ENCODE measurements at regions not wholly inside any gene's neighbourhood (a gene's known extent, or its start where the extent isn't known, plus 50 kb on each side); places are given as distances from the start of the nearest gene placed in this dataset.

DNA sequence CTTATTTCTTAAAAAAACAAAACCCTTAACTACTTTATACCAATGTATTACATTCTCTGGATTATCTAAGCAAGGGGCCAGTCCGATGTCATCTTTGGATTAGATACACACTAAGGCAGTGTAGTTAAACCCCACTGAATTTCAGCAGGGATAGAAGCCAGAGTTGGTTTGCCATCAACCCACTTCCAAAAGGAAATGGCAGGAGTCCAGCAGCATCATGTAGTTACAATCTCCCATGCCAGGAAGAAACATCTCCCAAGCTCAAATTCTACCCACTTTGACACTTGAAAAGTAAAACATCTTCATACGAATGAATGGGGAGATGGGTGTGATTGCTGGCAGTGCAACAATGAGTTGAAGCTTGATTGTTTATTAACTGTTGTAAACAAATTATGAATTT lies 203.5 kb upstream of the PLXNC1 start:
- DNase-seq: no peak

DNA sequence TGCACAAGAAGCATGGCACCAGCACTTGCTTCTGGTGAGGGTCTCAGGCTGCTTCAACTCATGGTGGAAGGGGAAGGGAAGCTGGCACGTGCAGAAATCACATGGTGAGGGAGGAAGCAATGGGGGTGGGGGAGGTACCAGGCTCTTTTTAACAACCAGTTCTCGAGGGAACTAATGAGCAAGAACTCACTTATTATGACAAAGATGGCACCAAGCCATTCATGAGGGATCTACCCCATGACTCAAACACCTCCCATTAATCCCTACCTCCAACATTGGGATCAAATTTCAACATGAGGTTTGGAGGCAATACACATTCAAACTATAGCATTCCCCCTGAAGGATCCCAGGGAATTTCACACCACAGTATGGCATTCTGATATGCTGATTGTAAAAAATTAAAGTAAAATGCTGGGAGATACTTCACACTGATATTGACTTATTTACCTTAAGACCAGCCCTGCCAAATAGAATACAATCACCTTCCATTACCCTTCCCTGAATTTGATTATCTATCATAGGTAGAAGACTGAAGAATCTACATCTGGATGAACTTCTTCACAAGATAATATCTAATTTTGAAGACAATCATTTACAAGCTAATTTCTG lies 201.7 kb upstream of the PLXNC1 start:
- DNase-seq: no peak

DNA sequence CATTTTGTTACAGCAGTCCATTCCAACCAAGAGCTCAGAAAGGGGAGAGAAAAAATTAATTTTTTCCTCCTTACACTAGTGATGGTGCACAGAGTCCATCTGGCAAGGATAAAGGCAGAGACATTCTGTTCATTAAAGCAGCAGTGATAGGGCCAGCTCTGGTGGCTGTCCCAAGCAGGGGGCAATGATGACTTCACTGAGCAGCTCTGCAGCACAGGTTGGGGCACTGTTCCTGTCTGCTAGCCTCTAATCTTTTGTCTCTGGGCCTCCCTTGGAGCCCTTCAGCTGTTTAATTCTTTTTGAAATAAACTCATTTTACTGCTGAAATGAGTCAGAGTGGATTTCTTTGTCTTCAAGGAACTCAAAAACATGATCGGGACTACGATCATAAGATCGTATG lies 200.9 kb upstream of the PLXNC1 start:
- no peak for DNase-seq

DNA sequence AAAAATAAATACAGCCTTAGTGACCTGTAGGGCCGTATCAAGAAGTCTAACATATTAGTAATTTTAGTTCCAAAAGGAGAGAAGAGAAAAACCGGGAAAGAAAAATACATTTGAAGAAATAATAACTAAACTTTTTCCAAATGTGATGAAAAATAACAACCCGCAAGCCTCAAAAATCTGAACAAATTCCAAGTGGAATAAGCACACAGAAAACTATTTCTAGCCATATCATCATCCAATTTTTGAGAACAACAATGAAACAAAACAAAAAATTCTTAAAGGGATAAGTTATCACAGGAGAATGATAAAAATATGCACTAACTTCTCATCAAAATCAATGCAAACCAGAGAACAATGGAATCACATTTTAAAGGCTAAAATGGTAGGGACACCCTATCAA lies 198.1 kb upstream of the PLXNC1 start:
- DNase-seq: no peak

DNA sequence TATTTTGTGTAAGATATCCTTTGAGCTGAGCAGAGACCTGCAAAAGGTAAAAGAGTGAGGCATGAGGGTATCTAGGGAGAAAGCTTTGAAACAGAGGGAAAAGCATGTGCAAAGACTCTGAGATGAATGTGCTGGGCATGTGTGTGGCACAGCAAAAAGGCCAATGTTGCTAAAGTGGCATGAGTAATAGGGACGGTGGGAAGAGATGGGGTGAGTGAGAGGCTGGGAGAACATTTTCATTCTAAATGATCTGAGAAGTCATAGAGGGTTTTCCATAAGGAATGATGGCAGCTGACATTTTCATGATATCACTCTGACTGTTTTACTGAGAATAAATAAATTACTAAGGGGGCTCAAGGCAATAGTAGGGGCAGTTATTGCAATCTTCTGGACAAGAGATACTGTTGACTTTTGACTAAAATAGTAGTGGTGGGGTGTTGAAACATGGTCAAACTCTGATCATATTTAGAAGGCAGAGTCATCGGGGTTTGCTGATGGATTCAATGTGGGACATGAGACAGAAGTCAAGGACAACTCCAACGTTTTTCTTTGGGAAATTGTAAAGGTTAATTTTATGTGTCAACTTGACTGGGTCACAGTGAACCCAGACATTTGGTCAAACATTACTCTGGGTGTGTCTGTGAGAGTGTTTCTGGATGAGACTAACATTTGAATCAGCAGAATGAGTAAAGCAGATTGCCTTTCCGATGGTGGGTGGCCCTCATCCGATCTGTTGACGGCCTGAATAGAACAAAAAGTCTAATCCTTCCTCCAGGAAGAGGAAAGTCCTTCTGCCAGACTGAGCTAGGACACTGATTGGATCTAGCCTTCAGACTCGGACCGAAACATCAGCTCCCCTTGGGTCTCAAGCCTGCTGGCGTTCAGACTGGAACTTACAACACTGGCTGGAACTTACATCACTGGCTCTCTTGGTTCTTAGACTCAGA lies 193.9 kb upstream of the PLXNC1 start:
- no peak for DNase-seq

DNA sequence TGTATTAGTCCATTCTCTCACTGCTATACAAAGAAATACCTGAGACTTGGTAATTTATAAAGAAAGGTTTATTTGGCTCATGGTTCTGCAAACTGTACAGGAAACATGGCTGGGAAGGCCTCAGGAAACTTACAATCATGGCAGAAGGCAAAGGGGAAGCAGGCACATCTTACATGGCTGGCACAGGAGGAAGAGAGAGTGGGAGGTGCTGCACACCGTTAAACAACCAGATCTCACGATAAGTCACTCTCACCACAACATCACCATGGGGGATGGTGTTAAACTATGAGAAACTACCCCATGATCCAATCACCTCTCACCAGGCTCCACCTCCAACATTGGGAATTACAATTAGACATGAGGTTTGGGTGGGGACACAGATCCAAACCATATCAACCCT lies 191.8 kb upstream of the PLXNC1 start:
- DNase-seq: no peak

DNA sequence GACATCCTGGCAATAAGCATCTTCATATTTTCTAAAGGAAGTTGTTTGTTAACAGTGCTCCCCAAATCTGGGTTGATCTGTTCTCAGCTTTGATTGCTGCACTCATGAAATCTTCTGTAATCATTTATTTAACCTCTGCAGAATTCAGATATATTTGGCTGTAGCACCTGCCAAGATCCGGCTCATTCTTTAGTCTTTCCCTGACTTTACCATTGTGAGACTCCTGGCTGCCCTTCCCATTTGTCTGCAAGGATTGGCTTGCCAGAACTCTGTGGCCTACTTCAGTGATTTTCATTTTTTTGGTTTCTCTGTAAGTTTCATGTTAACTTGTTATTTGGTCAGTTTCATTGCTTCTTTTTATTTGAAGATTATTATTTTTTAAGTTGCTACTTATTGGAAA lies 191.2 kb upstream of the PLXNC1 start:
- DNase-seq: no peak

DNA sequence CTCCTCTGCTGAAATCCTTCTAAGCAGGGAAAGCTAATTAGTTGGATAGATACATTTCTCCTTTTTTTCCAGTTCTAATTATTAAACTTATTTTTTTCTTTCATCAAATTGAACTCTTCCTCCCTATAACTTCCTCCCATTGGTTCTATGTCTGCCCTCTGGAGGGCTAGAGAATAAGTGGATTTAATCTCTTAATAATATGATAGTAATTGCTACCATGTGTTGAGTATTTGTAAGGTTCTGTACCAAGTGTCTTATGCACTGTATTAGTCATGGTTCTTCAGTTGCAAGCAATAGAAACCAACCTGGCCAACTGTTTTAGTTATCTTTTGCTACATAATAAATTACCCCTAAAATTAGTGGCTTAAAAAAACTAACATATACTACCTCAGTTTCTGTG lies 190.5 kb upstream of the PLXNC1 start:
- DNase-seq: no peak

DNA sequence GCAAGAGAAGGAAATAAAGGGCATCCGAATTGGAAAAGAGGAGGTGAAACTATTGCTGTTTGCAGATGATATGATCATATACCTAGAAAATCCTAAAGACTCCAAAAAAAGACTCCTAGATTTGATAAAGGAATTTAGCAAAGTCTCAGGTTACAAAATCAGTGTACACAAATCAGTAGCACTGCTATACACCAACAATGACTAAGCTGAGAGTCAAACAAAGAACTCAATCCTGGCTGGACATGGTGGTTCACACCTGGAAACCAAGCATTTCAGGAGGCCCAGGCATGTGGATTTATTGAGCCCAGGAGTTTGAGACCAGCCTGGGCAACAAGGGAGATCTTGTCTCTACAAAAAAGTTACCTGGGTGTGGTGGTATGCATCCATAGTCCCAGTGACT lies 188.7 kb upstream of the PLXNC1 start:
- DNase-seq: no peak

DNA sequence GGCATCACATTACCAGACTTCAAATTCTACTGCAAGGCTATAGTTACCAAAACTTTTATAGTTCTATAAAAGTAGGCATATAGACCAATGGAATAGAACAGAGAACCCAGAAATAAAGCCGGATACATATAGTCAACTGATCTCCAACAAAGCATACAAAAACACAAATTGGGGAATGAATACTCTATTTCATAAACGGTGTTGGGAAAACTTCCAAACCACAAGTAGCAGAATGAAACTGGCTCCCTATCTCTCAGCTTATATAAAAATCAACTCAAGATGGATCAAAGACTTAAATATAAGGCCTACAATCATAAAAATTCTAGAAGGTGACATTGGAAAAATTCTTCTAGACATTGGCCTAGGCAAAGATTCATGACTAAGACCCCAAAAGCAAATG lies 187.9 kb upstream of the PLXNC1 start:
- no peak for DNase-seq

DNA sequence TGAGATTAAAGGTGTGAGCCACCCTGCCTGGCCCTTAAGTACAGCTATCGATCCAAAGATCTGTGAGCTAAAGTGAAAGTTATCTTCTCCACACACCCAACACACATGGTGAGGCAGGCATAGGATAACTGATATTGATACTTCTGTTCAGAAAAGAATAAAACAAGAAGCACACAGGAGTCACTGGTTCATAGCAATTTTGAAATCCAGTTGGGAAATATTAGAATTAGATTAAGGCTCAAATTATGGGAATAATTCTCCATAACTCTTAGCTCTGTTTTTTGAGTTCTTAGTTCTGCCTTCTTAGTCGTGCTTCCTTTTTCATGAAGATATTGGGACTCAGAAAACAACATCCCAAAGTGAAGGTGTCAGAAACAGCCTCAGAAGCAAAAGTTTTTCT lies 186.0 kb upstream of the PLXNC1 start:
- DNase-seq: no peak

DNA sequence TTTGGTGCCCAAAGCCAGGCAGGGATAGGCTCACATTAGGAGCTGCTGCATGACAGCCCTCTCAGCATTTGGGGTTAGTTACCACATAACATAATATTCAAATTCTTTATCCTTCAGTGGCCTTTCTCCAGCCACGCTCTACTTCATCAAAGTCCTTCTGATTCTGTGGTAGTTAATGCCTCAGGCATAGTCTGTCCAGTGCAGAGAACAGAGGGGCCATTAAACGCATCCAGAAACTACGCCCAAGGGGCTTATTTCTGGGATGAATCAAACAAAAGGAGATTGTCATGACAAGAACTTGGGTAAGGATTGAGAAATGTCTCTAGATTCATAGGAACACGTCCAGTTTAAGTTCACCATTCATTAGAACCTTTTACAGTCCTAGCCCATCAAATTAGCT lies 183.4 kb upstream of the PLXNC1 start:
- DNase-seq: no peak

DNA sequence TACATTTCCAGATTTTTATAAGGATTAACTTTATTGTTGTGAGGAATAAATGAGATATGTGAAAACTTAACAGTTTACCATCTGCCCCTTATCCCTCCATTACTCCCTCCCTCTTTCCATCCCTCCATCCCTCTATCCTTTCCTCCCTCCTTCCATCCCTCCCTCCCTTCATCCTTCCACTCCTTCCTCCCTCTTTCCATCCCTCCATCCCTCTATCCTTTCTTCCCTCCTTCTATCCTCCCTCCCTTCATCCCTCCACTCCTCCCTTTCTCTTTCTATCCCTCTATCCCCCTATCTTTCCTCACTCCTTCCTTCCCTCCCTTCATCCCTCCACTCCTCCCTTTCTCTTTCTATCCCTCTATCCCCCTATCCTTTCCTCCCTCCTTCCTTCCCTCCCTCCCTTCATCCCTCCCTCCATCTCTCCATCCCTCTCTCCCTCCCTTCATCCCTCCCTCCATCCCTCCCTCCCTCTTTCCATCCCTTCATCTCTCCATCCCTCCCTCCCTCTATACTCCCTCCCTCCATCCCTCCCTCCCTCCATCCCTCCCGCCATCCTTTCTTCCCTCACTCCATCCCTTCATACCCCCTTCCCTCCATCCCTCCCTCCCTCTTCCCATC lies 181.8 kb upstream of the PLXNC1 start:
- DNase-seq: no peak

DNA sequence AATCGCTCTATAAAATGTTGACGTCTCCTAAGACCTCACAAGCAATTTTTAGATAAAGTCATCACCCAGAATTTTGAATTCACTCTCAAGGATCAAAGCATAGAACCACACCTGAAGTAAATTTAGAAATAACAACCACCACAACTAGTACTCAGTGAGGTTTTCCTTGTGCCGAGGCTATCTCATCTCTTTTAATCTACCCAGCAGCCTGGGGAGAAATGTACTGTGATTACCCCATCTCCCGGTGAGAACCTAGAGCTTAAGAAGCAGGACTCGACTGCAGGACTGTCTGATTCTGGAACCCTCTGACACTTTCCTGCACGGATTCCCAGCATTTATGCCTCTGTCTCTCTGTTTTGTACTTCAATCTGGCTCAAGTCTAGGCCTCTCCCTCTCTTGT lies 180.9 kb upstream of the PLXNC1 start:
- no peak for DNase-seq

DNA sequence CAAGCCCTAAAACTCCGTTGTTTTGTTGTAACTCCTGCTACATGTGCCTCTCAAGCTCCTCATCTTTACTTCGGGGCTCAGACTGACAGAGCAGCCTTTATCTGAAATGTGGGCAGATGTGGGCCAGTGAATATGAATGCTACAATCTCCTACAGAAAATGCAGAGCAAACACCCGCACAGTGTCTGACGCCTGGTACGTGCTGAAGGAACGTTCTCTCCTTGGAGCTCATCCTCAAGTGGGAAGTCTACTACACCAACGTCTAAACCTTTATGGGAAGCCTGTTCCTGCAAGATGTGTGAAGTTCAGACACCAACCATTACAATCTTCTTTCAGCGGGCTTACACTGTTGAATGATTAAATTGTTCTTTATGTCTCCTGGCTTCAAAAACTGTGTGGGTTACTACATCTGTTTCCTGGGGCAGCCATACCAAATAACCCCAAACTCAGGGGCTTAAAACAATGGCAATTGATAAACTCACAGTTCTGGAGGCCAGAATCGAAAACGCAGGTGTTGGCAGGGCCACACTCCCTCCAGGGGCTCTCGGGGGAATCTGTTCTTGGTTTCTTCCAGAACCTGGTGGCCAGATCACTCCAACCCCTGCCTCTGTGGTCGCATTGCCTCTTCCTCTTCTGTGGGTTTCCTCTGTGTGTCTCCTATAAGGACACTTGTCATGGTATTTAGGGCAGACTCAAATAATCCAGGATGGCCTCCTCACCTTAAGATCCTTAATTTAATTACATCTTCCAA lies 179.7 kb upstream of the PLXNC1 start:
- no peak for DNase-seq

DNA sequence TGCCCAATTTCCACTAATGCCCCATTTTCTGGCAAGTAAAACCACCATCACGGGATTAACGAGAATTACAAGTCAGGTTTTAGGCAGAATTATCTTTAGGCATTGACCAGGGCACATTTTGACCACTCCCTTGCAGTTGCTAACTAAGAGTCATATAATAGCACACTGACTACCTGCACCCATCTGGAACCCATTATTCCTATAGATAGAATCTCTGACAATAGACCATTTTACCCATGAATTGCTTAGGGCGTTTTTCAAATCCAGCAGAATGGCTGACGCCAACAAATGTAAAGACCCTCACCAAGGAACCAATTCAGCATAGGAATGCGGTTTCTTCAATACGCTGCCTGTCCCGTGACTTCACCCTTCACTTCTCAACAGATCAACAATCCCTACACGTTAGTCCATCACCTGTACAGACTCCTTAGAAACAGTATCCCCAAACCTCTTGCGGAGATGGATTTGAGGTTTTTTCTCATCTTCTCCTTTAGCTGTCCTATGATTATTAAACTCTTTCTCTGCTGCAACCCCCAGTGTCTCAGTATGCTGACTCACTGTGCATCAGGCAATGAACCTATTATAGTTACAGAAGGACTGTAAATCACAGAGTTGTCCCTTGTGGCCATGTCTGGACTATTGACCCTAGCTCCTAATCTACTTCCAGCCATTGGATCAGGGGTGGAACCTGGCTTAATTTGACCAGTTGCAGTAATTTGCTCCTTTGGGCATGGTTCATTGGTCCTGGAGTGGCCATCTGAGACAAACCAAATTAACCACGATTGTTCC lies 177.3 kb upstream of the PLXNC1 start:
- no peak for DNase-seq

DNA sequence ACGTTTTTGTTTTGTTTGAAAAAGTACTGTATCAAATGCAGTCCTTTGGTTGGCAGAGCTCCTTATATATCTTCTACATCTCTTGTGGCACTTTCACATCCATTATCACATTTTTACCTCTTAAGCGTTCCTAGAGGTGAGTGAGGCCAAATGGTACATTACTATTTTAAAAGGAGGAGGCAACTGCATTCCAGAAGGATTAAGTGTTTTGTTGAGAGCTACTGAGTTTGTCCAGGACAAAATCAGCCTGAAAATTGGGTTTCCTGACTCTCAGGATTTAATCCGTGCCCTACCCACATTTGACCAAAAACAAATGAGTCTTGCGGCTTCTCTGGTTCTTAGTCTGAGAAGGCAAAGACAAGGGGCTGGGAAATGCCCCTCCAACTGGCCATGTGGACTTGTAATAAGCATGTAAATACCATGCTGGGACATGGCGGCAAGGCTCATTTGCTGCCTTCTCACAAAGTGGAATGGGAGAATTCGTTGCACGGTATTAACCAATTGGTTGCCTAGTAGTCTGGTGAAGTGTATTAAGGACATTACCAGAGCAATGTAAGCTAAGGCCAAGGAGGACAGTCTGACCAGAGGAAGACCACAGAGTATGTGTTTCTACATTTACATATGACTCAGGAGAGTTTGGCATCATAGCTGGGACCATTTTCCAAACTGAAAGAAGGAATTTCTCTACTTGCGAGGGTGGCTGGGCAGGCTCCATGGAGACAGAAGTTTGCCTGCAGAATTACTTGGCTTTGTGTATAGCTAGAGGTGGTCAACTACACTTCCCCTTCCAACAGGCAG lies 175.8 kb upstream of the PLXNC1 start:
- no peak for DNase-seq

DNA sequence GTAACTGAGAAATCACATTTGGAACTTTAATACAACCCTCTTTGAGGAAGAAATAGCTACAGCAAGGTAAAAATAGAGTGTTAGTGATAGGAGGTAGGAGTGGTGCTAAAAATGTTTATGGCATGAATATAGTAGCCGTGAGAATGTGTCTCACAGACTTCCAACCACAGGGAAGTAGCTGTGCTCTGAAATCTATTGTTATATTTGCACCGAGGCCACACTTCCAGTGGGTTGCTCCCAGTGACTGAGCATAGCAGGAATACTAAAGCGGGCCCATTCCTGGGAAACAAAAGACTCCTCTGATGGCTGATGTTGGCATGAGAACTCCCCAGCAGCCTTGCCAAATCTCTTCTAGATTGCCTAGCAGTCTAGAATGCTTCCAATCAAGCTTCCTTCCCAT lies 174.1 kb upstream of the PLXNC1 start:
- DNase-seq: no peak

DNA sequence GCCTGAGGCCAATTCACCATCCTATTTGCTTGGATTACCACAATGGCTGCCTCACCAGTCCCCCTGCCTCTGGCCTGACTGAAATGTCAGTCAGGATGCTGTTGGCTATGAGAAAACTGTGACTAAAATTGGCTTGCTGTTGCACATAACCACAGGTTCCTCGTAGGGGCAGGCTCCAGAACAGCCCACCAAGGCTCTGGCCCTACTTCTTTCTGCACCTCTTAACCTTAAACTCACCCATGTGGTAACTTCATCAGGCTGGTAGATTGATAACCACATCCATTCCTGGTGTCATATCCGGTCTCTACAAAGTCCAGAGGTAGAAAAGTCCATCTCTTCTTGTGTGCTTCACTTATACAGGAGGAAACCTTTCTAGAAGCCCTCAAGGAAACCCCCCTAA lies 172.4 kb upstream of the PLXNC1 start:
- no peak for DNase-seq

DNA sequence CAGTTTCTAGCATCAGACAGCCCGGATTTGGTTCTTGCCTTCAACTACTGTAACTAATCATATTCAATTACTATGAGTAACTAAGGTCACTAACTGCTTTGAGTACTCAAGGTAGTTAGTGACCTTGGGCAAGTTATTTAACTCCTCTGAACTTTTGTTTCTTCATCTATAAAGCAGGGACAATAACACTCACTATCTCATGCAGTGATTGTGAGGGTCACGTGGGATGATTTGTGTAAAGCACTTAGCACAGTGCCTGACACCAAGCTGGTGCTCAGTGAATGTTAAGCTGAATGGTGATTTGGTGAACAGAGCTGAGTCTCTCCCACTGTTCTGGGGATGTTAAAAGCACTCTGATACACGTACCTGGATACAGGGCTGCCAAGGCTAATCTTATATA lies 171.3 kb upstream of the PLXNC1 start:
- no peak for DNase-seq

DNA sequence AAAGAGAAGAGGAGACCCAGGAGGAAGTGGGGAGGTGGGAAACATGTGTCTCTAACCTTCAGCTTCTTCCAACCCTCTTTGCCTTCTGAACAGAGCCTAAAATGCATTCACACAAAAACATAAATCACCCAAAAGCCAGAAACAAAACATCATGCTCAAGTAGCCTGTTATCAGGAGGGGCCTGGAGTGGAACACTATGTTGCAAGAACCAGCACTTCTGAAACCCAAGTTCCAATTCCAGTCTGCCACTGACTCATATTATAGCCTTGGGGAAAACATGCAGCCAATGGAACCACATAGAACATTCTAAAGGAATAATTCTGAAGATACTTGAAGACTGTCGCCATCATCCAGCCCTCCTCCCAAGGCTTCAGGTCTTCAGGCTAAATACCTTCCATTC lies 169.8 kb upstream of the PLXNC1 start:
- DNase-seq: no peak
